GM18858 (cell line): ENCODE measurements at regions not wholly inside any gene's neighbourhood (a gene's known extent, or its start where the extent isn't known, plus 50 kb on each side); places are given as distances from the start of the nearest gene placed in this dataset.
"Not testable (repeated sequence)": the region's sequence is repeated elsewhere in the genome, so short reads cannot be mapped to it uniquely, and the experiment has no call there.

ENCODE experiments used
- ATAC-seq: cut with Tn5 transposase; IDR thresholded peaks from one replicate; pipeline ENCODE4 v1.9.1; 2021; ENCODE audit not compliant: unreplicated experiment

GRCh38 chr22:19599626-19600243 is 75.5 kb upstream of the CLDN5 start:
- no peak for ATAC-seq

GRCh38 chr22:19603346-19603745 is 79.1 kb upstream of the CLDN5 start:
- ATAC-seq = not testable (repeated sequence)

GRCh38 chr22:19603767-19604166 is 79.6 kb upstream of the CLDN5 start:
- no peak for ATAC-seq

GRCh38 chr22:19604711-19605268 is 80.6 kb upstream of the CLDN5 start:
- no peak for ATAC-seq

- no peak for ATAC-seq
Measured at GRCh38 chr22:19605508-19606331, 81.5 kb upstream of the CLDN5 start.

- no peak for ATAC-seq
Measured at GRCh38 chr22:19606332-19607191, 82.4 kb upstream of the CLDN5 start.

- no peak for ATAC-seq
Measured at GRCh38 chr22:19607192-19608002, 83.2 kb upstream of the CLDN5 start.

- ATAC-seq = no peak
Measured at GRCh38 chr22:19608003-19608690, 83.9 kb upstream of the CLDN5 start.

- not testable (repeated sequence) for ATAC-seq
Measured at GRCh38 chr22:19609753-19610152, 85.5 kb upstream of the CLDN5 start.

- no peak for ATAC-seq
Measured at GRCh38 chr22:19610518-19611253, 86.5 kb upstream of the CLDN5 start.

- ATAC-seq = no peak
Measured at GRCh38 chr22:19611590-19611989, 87.4 kb upstream of the CLDN5 start.

- no peak for ATAC-seq
Measured at GRCh38 chr22:19612866-19613572, 88.8 kb upstream of the CLDN5 start.

- no peak for ATAC-seq
Measured at GRCh38 chr22:19614536-19614863, 90.3 kb upstream of the CLDN5 start.

GRCh38 chr22:19615001-19615461 is 90.8 kb upstream of the CLDN5 start:
- ATAC-seq = no peak

GRCh38 chr22:19615867-19616581 is 91.8 kb upstream of the CLDN5 start:
- no peak for ATAC-seq

- ATAC-seq = peak; percentile 65
Measured at GRCh38 chr22:19619144-19620009, 94.9 kb upstream of the SEPTIN5 start.
